Ascending aorta (tissue), 2 donors: ENCODE measurements at regions not wholly inside any gene's neighbourhood (a gene's known extent, or its start where the extent isn't known, plus 50 kb on each side); places are given as distances from the start of the nearest gene placed in this dataset.

ENCODE experiments used
- DNase-seq, 2 donors: peaks; one replicate each; pipeline ENCODE4 v3.0.0-alpha.2; 2019; ENCODE audit warnings: low spot score in 2 of 2
- H3K27ac ChIP-seq, 2 donors: fragments of 200-600 bp; sonication (generic); one replicate each; pipeline ENCODE4 v1.5.1; 2016 to 2017; ENCODE audit warnings: mild to moderate bottlenecking in 1 of 2
- H3K27me3 ChIP-seq: fragments of 200-600 bp; sonication (generic); one replicate; pipeline ENCODE4 v1.5.1; 2017
- H3K36me3 ChIP-seq, 2 donors: fragments of 200-600 bp; sonication (generic); one replicate each; pipeline ENCODE4 v1.5.1; 2016
- H3K4me1 ChIP-seq, 2 donors: fragments of 200-600 bp; sonication (generic); one replicate each; pipeline ENCODE4 v1.5.1; 2016 to 2017; ENCODE audit warnings: mild to moderate bottlenecking in 1 of 2
- H3K4me3 ChIP-seq, 2 donors: fragments of 200-600 bp; sonication (generic); one replicate each; pipeline ENCODE4 v1.5.1; 2016 to 2017; ENCODE audit warnings: mild to moderate bottlenecking in 1 of 2
- H3K9me3 ChIP-seq, 2 donors: fragments of 200-600 bp; sonication (generic); one replicate each; pipeline ENCODE4 v1.5.1; 2016
- CTCF ChIP-seq, 3 experiments: fragments of 200-600 bp in 2 of 3; fragments of 450-650 bp in 1 of 3; sonication (generic) in 2 of 3; IDR thresholded peaks; one replicate each; pipeline ENCODE4 v1.5.1; 2016 to 2019; ENCODE audit warnings: antibody characterized with exemption in 3 of 3, mild to moderate bottlenecking in 1 of 3, moderate library complexity in 1 of 3
- intact Hi-C: fragments of 100-400 bp; cut with DNase I; formaldehyde crosslinking; loops from one replicate; pipeline ENCODE4 v1.15.1; 2023

- intact Hi-C loops, result no loop called here
- no peak for TF ChIP-seq CTCF (IDR thresholded peaks at IDR 0.05)
- Histone ChIP-seq H3K4me3 (no peak overlapping the region), H3K4me1 (no peaks in the 10 kb centered on the region), H3K27ac (no peak overlapping the region), H3K27me3 (no peaks in the 10 kb centered on the region), H3K36me3 (no peaks in the 10 kb centered on the region), H3K9me3 (no peaks in the 10 kb centered on the region)
- no peak for DNase-seq
Observed at GRCh38 chr4:177945268-177945667, 503.0 kb upstream of the AGA start.

GRCh38 chr4:177947607-177948006, 505.4 kb upstream of the AGA start:
- no peaks in the 10 kb centered on the region for H3K36me3 ChIP-seq
- intact Hi-C loops, result no loop called here

GRCh38 chr4:177948853-177949252, 506.6 kb upstream of the AGA start:
- Histone ChIP-seq H3K9me3 (no peaks in the 10 kb centered on the region), H3K4me3 (no peak overlapping the region), H3K4me1 (no peaks in the 10 kb centered on the region), H3K27me3 (no peaks in the 10 kb centered on the region), H3K27ac (no peak overlapping the region), H3K36me3 (no peaks in the 10 kb centered on the region)
- no peak for TF ChIP-seq CTCF (IDR thresholded peaks at IDR 0.05)
- intact Hi-C loops, result no loop called here
- no peak for DNase-seq

More at GRCh38 chr4:177947607-177948006, 505.4 kb upstream of the AGA start:
- no peak for TF ChIP-seq CTCF (IDR thresholded peaks at IDR 0.05)
- Histone ChIP-seq H3K27ac (no peak overlapping the region), H3K4me3 (no peak overlapping the region), H3K9me3 (no peaks in the 10 kb centered on the region), H3K4me1 (no peaks in the 10 kb centered on the region), H3K27me3 (no peaks in the 10 kb centered on the region)
- no peak for DNase-seq

GRCh38 chr4:177951026-177951425, 508.8 kb upstream of the AGA start:
- intact Hi-C loops, result no loop called here
- Histone ChIP-seq H3K36me3 (no peaks in the 10 kb centered on the region), H3K9me3 (no peaks in the 10 kb centered on the region), H3K27ac (no peak overlapping the region), H3K27me3 (no peaks in the 10 kb centered on the region), H3K4me1 (no peaks in the 10 kb centered on the region), H3K4me3 (no peak overlapping the region)
- no peak for TF ChIP-seq CTCF (IDR thresholded peaks at IDR 0.05)
- DNase-seq, result no peak

- TF ChIP-seq CTCF (IDR thresholded peaks at IDR 0.05), result no peak
- no peaks in the 10 kb centered on the region for H3K4me1 ChIP-seq
- H3K36me3 ChIP-seq, result no peaks in the 10 kb centered on the region
- H3K9me3 ChIP-seq, result no peaks in the 10 kb centered on the region
- no peaks in the 10 kb centered on the region for H3K27me3 ChIP-seq
- intact Hi-C loops, result no loop called here
- H3K4me3 ChIP-seq, result no peak overlapping the region
- DNase-seq, result no peak
- no peak overlapping the region for H3K27ac ChIP-seq
Observed at GRCh38 chr4:177952723-177953122, 510.5 kb upstream of the AGA start.
